Colon (tissue), 2 donors: ENCODE measurements at regions not wholly inside any gene's neighbourhood (a gene's known extent, or its start where the extent isn't known, plus 50 kb on each side); places are given as distances from the start of the nearest gene placed in this dataset.
"Not testable (repeated sequence)": the region's sequence is repeated elsewhere in the genome, so short reads cannot be mapped to it uniquely, and the experiment has no call there.

Experiments
- FAIRE-seq: peaks from 2 replicates; lab custom pipeline; 2012; peaks lifted over from hg19 to GRCh38; lab: Jason Lieb, UNC
- donor health status: control.
- donor health status: control.

DNA sequence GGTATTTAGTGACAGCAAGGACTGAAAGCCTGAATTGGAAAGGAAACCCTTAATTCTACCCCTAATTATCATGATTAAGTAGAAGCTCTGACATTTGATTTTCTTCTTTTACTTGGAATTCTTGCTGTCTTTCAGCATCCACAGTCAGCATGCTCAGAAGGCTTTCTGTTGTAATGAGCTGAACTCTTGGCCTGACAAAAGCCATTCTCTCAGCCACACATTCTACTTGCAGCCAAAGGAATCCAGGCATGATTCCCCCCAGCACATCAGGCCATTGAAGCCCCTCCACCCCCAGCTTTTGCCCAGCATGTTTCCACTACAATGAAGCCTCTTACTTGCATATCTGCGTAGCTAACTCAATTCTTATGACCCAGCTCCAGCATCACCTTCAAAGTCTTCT is 94.3 kb upstream of the FRMD4A start:
- FAIRE-seq: no peak

DNA sequence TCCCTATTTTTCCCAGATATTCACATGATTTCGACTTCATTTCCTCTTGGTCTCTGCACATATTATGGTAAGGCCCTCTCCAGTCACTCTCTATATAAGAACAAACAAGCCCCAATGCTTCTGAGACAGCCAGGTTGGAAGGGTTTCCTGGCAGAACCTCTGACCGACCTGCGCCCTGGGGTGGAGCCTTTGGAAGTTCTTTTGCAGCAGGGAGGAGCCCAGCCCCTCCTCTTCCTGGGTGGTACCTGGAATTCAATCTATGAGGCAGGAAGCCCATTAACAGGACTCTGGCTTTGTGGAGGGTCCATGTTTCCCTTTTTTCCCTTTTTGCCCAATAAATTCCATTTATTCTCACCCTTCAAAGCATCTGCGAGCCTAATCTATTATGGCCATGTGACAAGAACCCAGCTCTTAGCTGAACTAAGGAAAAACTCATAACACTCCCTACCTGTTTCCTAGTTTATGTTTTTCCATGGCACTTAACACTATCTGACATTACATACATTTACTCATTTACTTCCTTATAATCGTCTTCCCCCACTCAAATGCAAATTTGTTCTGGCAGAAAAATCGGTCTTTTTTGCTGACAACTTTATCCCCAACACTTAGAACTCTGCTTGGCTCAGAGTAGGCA is 92.5 kb upstream of the FRMD4A start:
- FAIRE-seq: no peak

DNA sequence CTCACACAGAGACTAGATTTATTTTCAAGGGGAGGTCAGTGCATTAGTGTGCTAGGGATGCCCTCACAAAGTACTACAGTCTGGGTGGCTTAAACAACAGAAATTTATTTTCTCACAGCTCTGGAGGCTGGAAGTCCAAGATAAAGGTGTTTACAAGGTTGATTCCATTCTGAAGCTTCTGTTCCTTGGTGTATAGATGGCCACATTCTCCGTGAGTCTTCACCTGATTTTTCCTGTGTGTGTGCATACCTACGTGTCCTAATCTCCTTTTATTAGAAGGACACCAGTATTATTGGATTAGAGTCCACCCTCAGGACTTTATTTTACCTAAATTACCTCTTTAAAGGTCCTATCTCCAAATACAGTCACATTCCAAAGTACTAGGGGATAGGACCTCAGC is 91.7 kb upstream of the FRMD4A start:
- no peak for FAIRE-seq

DNA sequence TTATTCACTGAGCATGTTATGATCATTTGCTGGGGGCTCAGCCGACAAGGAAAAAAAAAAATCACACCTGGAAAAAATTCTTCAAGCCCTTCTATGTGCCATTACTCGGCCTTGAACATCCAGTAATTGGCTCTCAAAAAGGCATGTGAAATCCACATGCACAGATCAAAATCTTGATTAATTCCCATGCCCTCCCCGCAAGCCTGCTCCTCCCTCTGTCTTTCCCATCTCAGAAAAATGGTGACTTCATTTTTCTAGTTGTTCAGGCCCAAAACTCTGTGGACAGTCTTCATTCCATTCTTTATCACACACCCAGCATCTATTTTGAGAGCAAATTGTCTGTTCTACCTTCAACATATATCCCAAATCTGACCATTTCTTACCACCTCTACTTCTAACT is 91.2 kb upstream of the FRMD4A start:
- no peak for FAIRE-seq

DNA sequence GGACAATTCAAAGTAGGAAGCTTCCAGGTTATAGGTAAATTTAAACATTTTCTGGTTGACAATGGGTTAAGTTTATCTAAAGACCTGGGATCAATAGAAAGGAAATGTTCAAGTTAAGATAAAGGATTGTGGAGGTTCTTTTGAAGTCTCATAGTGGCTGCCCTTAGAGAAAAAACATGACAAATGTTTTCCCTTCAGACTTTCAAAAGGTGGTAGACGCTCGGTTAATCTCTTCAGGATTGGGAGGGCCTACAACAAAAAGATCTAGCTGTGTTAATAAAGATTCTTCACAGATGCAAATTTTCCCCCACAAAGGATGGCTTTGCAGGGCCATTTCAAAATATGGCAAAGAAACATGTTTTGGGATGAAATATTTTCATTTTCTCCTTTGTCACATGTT is 86.6 kb upstream of the FRMD4A start:
- FAIRE-seq: not testable (repeated sequence)

DNA sequence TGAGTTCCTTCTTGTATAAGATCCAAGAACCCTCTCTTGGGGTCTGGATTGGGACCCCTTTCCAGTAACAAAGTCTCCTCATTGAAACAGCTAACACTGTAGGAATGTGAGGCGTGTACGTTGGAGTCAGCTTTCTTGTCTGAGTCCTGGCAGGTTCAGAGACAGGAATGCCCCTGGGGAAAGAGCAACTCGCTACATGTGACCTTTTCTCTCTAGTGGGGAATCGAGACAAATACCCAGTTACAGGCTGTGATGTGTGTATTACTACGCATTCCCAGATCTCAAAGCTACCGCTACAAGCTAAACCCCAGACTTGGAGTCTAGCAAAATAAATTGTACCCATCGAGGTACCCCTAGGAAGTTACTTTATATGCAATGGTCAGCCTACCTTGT is 85.6 kb upstream of the FRMD4A start:
- FAIRE-seq: no peak

DNA sequence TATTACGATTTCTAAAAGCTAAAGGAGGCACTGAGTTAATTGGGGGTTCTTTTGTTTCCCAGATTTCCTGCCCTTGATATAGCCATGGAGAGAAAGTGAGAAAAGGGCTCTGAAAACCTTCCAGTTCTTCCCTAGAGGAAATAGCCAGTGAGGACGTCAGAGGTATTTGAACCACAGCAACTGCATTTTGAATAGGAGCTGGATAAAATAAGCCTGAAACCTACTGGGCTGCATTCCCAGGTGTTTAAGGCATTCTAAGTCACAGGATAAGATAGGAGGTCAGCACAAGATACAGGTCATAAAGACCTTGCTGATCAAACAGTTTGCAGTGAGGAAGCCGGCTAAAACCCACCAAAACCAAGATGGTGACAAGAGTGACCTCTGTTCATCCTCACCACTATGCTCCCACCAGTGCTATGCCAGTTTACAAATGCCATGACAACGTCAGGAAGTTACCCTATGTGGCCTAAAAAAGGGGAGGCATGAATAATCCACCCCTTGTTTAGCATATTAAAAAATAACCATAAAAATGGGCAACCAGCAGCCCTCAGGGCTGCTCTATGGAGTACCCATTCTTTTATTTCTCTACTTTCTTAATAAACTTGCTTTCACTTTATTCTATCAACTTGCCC is 85.1 kb upstream of the FRMD4A start:
- FAIRE-seq: no peak

DNA sequence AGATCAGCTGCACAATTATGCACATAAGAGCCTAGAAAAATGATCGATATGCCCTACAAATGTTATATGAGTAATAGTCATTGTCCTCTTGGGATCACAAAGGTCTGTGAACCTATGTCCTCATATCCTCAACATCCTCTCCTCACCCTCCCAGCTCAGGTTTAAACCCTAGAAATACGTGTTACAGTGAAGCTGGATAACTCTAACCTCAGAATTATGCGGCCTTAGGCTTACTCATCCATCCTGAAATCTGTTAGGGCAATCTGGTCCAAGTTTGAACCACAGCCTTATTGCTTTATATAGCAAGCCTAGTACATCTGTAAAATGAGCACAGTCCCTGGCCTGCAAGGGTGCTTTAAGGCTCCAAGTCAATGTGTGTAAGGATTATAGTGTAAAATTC is 84.2 kb upstream of the FRMD4A start:
- no peak for FAIRE-seq

DNA sequence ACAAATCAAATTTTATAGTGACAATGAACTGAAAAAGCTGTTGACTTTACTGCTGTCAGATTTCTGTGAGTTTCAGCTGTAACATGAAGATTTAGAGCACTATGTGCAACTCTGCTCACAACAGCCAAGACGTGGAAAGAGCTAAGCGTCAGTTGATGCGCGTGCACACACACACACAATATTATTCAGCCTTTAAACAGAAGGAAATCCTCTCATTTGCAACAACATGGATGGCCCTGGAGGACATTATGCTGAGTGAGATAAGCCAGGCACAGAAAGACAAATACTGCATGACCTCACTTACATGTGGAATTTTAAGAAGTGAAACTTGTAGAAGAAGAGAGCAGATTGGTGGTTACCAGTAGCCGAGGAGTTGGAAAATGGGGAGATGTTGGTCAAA is 82.8 kb upstream of the FRMD4A start:
- no peak for FAIRE-seq

DNA sequence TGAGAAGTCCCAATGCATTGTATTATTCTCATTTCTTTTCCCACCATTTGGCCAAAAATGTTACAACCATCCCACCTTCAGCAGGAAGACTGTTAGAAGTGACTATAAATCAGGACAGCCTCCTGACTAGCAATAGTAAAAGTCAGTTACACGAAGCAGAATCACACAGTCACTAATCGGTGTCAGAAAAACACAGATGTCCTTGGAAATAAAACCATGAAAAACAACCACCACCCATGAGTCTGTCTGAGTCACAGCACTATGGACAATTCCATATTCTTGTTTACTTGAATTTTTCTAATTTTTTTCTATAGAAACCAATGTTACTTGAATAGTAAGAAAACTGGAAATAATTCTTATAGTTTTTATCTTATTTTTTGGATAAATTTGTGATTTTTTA is 81.9 kb upstream of the FRMD4A start:
- peak; percentile 18 for FAIRE-seq

DNA sequence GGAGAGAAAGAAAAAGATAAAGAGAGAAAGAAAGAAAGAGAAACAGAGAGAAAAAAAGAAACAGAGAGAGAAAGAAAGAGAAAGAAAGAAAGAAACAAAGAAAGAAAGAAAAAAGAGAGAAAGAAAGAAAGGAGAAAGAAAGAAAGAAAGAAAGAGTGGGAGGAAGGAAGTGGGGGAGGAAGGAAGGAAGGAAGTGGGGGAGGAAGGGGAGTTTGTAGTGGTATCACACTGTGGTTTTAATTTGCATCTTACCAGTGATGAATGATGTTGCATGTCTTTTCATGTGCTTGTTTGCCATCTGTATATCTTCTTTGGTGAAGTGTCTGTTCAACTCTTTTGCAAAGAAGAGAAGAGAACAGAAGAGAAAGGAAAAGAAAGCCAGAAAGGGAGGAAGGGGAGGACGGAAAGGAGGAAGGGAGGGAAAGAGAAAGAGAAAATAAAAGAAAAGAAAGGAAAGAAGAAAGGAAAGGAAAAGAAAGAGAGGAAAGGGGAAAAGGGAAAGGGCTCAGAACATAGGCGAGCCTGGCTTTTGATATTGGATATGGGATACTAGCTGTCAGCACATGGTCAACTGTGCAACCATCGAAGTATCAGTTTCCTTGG is 79.2 kb upstream of the FRMD4A start:
- no peak for FAIRE-seq

DNA sequence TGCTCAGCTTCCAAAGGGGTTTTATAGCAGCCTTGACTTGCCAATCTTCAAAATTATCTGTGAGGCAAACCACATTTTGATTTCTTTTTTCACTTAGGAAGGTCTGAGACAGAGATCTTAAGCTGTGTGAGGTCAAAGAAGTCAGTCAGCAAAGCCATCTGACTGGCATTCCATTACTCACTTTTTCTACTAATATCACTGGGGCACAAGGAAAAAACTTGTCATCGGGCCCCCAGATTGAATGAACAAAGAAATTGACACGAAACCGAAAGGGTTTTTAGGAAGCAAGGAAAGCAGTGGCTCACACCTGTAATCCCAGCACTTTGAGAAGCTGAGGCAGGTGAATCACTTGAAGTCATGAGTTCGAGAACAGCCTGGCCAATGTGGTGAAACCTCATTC is 78.5 kb upstream of the FRMD4A start:
- FAIRE-seq: no peak

DNA sequence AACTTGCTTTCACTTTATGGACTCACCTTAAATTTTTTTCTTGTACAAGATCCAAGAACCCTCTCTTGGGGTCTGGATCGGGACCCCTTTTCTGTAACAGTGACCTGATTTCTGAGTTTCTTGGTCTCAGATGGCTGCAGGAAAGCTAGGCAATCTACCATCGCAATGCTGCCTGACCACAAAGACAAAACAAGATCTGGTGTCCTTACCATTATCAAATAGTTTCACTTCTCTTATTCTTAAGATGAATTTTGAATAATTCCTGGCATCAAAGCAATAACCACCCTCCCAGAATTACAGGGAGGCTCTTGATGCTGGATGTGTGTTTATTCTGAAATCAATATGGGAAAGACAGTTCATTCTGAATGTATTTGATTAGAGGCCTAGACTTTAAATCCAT is 77.4 kb upstream of the FRMD4A start:
- no peak for FAIRE-seq

DNA sequence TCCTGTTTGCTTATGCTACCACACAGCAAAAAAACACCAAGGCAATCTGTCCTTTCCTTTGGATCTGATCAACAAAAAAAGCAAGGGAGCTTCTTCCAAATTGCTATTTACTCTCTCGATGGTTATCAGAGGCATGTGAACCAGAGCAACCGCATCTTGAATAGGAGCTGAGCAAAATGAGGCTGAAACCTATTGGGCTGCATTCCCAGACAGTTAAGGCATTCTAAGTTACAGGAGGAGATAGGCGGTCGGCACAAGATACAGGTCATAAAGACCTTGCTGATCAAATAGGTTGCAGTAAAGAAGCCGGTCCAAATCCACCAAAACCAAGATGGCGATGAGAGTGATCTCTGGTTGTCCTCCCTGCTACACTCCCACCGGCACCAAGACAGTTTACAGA is 76.8 kb upstream of the FRMD4A start:
- FAIRE-seq: no peak

DNA sequence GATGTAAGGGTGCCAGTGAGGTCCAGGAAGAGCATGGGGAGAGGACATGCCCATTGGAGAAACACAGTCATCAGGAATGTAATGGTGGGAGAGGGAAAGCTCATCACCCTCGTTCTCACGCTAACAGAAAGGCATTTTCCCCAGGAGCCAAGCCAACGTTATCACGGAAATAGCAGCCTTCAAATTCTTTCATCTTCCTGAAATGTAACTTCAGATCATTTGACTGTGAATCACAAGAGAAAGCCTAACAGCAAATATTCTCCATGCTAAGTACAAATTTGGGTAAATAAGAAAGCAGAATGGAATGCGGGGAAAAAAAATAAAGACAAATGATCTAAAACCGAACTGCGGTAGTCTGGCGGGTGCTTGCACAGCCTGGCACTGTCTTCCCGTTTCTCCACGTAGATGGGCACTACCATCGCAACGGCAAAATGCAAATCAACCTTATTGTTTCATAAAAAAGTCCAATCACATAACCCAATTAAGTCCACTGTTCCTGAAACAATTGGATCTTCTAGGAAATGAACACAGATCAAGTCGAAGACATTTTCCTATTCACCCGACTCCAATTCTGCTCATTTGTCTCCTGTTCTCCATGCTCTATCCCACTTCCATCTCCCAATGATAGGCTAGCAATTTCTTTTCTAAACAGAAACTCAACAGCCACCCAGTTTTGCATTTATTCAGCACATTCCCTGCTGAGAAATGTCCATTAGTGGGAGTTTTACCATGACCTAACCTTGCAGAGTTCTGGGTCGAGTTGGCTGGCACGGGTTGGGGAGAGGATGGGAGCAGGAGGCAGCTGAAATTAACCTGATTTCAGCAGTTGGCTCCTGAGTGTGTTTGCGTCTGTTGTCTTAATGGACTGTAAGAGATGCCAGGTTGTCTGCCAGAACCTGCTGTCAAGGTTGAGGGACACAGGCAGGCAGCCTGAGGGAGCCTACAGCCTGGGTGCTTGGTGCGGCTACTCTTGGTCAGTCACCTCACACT is 74.6 kb upstream of the FRMD4A start:
- FAIRE-seq: no peak

DNA sequence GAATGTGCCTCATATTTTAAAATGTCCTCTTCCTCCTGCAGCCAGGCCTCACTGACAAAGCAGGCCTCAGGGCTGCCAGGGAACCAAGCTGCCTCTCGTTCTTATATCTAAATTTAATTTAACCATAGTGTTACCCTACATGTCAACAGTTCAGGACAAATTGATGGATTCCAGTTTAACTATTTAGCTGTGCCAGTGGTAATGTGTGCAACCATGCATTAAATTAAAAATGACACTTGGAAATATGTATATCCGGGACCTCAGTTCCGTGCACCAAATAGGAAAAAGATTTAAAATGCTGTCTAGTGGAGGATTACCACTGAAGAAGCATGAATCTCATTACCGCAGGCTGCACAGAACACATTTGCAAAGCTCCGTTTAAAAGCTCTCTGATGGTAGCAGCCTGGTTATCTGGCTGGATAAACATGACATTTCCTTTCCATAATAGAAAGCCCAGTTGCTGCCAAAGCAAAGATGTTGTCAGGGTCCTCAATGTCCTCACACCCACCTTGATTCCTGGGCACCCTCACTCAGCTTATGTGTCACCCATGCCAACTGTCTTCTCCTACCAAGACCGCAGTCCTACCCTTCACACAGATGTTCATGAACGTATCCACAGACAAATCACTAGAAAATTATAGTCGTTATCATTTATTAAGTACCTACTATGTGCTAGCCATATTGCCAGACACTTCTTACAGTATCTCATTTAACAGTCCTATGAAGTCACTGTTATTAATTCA is 73.3 kb upstream of the FRMD4A start:
- no peak for FAIRE-seq

DNA sequence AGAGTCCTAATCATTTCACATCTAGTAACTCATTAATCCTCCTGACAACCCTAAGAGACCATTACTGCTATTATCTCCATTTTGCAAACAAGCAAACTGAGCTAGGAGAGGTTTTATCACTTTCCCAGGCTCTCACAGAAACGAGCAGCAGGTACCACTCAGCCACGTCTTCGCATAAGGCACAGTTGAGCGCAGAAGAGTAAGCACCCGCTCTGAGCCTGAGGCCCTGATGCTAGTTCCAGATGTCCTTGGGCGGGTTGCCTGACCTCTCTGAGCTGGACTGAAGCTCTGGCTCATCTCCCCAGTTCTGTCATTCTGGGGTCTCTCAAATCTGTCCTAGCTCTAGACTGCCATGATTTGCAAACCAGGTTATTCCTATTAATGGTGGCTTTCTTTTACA is 72.6 kb upstream of the FRMD4A start:
- FAIRE-seq: no peak

DNA sequence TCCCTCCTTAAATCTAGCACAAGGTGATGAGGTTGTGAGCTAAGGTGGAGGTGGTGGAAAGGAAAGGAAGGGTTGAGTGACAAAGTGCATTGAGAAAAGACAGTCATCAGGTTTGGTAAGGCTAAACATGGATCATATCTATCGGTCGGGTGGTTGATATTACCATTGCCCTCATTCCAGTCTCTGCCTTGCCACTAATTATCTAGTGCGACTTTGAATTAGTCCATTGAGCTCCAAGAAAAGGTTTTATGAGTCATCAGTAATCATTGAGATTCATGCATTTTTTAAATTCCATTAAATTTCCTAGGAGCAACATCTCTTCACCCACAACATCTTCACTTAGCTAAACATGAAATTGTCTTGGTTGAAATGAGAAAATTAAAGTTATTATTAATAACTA is 68.9 kb upstream of the FRMD4A start:
- FAIRE-seq: no peak

DNA sequence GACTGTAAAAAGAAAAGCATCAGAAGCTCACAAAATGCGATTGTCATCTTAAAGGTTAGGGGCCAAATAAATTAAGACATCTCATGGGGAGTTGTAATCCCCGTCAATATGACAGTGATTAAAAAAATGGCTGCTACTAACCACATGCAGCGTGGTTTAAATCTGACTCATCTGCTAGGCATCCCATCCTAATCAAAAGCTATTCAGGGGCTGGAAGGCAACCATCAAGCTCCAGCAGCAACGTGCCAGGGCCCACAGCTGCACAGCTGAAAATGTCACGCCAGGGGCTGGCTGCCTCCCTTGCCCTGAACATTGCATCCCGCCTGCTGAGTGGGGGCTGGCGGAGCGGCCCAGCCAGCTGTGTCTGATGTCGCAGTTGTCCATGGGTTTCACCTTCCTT is 66.3 kb upstream of the FRMD4A start:
- FAIRE-seq: no peak

DNA sequence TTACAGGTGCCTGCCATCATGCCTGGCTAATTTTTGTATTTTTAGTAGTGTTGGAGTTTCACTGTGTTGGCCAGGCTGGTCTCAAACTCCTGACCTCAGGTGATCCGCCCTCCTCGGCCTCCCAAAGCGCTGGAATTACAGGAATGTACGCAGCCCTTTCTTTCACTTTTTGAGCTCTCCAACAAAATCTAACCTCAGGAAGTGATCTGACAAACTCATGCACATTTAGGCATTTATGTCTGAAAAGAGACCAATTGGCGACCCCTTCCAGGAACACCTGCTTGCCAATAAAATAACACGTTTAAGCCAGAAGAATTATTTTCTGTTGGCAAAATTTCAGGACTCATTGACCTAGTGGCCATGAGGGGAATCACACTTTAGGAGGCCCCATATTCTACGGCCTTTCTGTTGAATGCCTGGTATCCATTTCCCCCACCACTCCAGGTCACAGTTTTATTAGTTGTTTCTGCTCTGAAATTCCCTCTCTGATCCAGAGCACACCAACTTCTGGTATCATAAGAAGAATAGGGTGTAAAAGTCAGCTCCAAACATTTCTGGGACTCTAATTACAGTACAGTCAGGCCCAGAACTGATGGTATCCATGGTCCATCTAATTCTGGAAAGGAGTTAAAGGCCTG is 65.8 kb upstream of the FRMD4A start:
- no peak for FAIRE-seq

DNA sequence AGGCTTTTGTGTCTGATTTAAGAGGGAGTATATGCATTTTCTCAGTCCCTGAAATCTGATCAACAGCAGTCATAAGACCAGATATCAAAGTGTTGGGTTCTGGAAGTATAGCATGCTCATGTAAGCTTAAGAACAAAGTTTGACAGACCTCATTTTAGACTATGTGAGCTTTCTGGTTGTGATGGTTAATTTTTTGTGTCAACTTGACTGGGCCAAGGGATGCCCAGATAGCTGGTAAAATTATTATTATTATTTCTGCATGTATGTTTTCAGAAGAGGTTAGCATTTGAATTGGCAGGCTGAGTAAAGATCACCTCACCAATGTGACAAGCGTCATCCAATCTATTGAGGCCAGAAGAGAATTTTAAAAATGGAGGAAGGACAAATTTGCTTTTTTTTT is 63.5 kb upstream of the FRMD4A start:
- FAIRE-seq: no peak

DNA sequence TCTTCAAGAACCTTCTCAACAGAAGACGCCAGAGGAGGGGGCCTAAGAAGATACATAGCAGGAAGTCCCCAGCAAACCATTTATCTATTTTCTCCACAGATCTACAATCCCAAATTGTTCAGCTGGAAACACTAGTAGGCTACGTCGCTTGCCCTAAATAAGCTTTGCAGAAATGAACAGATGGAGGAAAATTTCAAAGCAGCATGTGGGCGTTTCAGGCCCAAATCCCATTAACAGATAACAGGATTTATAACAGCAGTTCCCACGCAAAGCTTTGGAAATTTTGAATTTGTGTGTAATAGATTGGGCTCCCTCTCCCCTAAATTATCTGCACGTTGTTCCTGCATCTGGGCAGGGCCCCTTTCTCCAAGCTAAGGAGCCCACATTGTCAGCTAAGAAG is 60.6 kb upstream of the FRMD4A start:
- no peak for FAIRE-seq
